GM19328 (cell line): ENCODE measurements at regions not wholly inside any gene's neighbourhood (a gene's known extent, or its start where the extent isn't known, plus 50 kb on each side); places are given as distances from the start of the nearest gene placed in this dataset.
A peak's percentile ranks its signal among the peaks of the same experiment; 100 is the strongest.

Experiments
- ATAC-seq: cut with Tn5 transposase; IDR thresholded peaks from one replicate; pipeline ENCODE4 v1.9.1; 2021; ENCODE audit warnings: mild to moderate bottlenecking, moderate library complexity; ENCODE audit not compliant: unreplicated experiment

GRCh38 chr9:27861887-27862286, 288.6 kb upstream of the C9orf72 start:
- ATAC-seq = no peak

GRCh38 chr9:27864644-27865438, 291.6 kb upstream of the C9orf72 start:
- no peak for ATAC-seq

- ATAC-seq = no peak
These were observed 293.5 kb upstream of the C9orf72 start for GRCh38 chr9:27866741-27867140.

- ATAC-seq = no peak
These were observed 297.1 kb upstream of the C9orf72 start for GRCh38 chr9:27870404-27870803.

GRCh38 chr9:27880156-27880555, 306.9 kb upstream of the C9orf72 start:
- ATAC-seq = no peak

- ATAC-seq = no peak
These were observed 307.4 kb upstream of the C9orf72 start for GRCh38 chr9:27880635-27881034.

- ATAC-seq = peak; percentile 97
These were observed 315.5 kb upstream of the C9orf72 start for GRCh38 chr9:27888661-27889295.

- ATAC-seq = no peak
These were observed 351.2 kb upstream of the C9orf72 start for GRCh38 chr9:27924502-27924901.

GRCh38 chr9:27925815-27926214, 352.5 kb upstream of the C9orf72 start:
- ATAC-seq = no peak

GRCh38 chr9:27929841-27930240, 356.6 kb upstream of the C9orf72 start:
- no peak for ATAC-seq

GRCh38 chr9:27933210-27934025, 360.1 kb upstream of the C9orf72 start:
- ATAC-seq = no peak

- ATAC-seq = no peak
These were observed 361.2 kb upstream of the C9orf72 start for GRCh38 chr9:27934471-27934870.

- ATAC-seq = no peak
These were observed 365.9 kb upstream of the C9orf72 start for GRCh38 chr9:27939186-27939585.

- no peak for ATAC-seq
These were observed 367.3 kb upstream of the C9orf72 start for GRCh38 chr9:27940535-27940934.

- ATAC-seq = no peak
These were observed 370.2 kb upstream of the C9orf72 start for GRCh38 chr9:27943501-27943900.

- no peak for ATAC-seq
These were observed 372.1 kb upstream of the C9orf72 start for GRCh38 chr9:27945386-27945785.

- no peak for ATAC-seq
These were observed 377.1 kb upstream of the C9orf72 start for GRCh38 chr9:27950382-27950781.

- no peak for ATAC-seq
These were observed 381.6 kb upstream of the C9orf72 start for GRCh38 chr9:27954858-27955257.

GRCh38 chr9:27963836-27964235, 390.6 kb upstream of the C9orf72 start:
- no peak for ATAC-seq

GRCh38 chr9:27967210-27967609, 393.9 kb upstream of the C9orf72 start:
- ATAC-seq = no peak

GRCh38 chr9:27977931-27978330, 404.6 kb upstream of the C9orf72 start:
- no peak for ATAC-seq

GRCh38 chr9:27985714-27986113, 412.4 kb upstream of the C9orf72 start:
- ATAC-seq = no peak
